GM12878 (cell line): ENCODE measurements at regions not wholly inside any gene's neighbourhood (a gene's known extent, or its start where the extent isn't known, plus 50 kb on each side); places are given as distances from the start of the nearest gene placed in this dataset.

Experiments
- ATAC-seq: fragments of 200-7000 bp; cut with Tn5 transposase; 3 replicates; pipeline ENCODE4 v1.9.1; 2020; ENCODE audit warnings: mild to moderate bottlenecking, moderate library complexity
- BruUV-seq: library from RNA; stranded (reverse); fragments of 400-500 nt; replicated peaks from 2 replicates; lab custom pipeline; 2021; lab: Mats Ljungman, UMichigan
- CTCF ChIA-PET: fragments of 300-600 bp; sonication (Branson Sonifier 250); formaldehyde crosslinking; extraction: SDS; loops from one replicate; lab custom pipeline; 2021; ENCODE audit warnings: inconsistent platforms; lab: Yijun Ruan, JAX
- POLR2A ChIA-PET: fragments of 350-600 bp; formaldehyde crosslinking; extraction: SDS; loops from one replicate; lab custom pipeline; 2021; ENCODE audit warnings: inconsistent platforms; lab: Charles Lee
- RAD21 ChIA-PET: fragments of 300-600 bp; sonication (Branson Sonifier 250); formaldehyde crosslinking; loops from one replicate; lab custom pipeline; 2023; ENCODE audit warnings: antibody characterized with exemption; ENCODE audit not compliant: unreplicated experiment; lab: Charles Lee
- SMC1A ChIA-PET: fragments of 300-600 bp; sonication (Branson Sonifier 250); formaldehyde crosslinking; loops from one replicate; lab custom pipeline; 2023; ENCODE audit not compliant: unreplicated experiment, uncharacterized antibody; lab: Charles Lee
- DNase-seq: peaks from one replicate; pipeline ENCODE4 v3.0.0-alpha.2; 2011; ENCODE audit warnings: low read depth, low spot score
- FAIRE-seq: peaks from 3 replicates; lab custom pipeline; 2011; peaks lifted over from hg19 to GRCh38; lab: Jason Lieb, UNC
- H2AFZ ChIP-seq: 2 replicates; pipeline ENCODE4 v1.6.0; 2011; ENCODE audit warnings: low read depth, low read length, control low read depth; ENCODE audit not compliant: control insufficient read depth
- H3K27ac ChIP-seq: 2 replicates; pipeline ENCODE4 v1.5.1; 2011; ENCODE audit warnings: control low read depth; ENCODE audit not compliant: control insufficient read depth, insufficient read depth
- H3K27me3 ChIP-seq, 2 experiments: replicated peaks in 1 of 2; 2 replicates each; pipeline versions ENCODE4 v1.6.0 to v1.6.1; 2011; ENCODE audit warnings: low read length in 1 of 2; ENCODE audit not compliant: control insufficient read depth in 2 of 2, insufficient read depth in 2 of 2
- H3K36me3 ChIP-seq, 2 experiments: 2 replicates each; pipeline ENCODE4 v1.5.1; 2011; ENCODE audit warnings: low read length in 1 of 2; ENCODE audit not compliant: control insufficient read depth in 2 of 2, insufficient read depth in 2 of 2
- H3K4me1 ChIP-seq: 2 replicates; pipeline ENCODE4 v1.6.1; 2011; ENCODE audit warnings: mild to moderate bottlenecking, low read length, moderate library complexity, mixed read lengths; ENCODE audit not compliant: control insufficient read depth, insufficient read depth
- H3K4me2 ChIP-seq: 2 replicates; pipeline ENCODE4 v1.6.0; 2011; ENCODE audit warnings: control low read depth; ENCODE audit not compliant: control insufficient read depth, insufficient read depth
- H3K4me3 ChIP-seq: fragments of 200-600 bp; sonication (generic); 2 replicates; pipeline ENCODE4 v1.5.1; 2016
- H3K79me2 ChIP-seq: 2 replicates; pipeline ENCODE4 v1.6.0; 2011; ENCODE audit warnings: low read length; ENCODE audit not compliant: control insufficient read depth, insufficient read depth
- H3K9ac ChIP-seq: 2 replicates; pipeline ENCODE4 v1.8.0; 2011; ENCODE audit warnings: low read length, control low read depth, mixed read lengths; ENCODE audit not compliant: control insufficient read depth, insufficient read depth
- H3K9me3 ChIP-seq: replicated peaks from 3 replicates; pipeline ENCODE4 v1.5.1; 2011; ENCODE audit warnings: mild to moderate bottlenecking, low read length; ENCODE audit not compliant: control insufficient read depth, insufficient read depth
- H4K20me1 ChIP-seq: 2 replicates; pipeline ENCODE4 v1.6.0; 2011; ENCODE audit not compliant: control insufficient read depth, insufficient read depth
- ATF3 ChIP-seq: IDR thresholded peaks from 2 replicates; pipeline ENCODE4 v1.6.1; 2011; ENCODE audit warnings: low read depth, mild to moderate bottlenecking, low read length, moderate library complexity, borderline replicate concordance; ENCODE audit errors: extremely low read depth
- BCLAF1 ChIP-seq: fragments of 450-650 bp; IDR thresholded peaks from 2 replicates; pipeline ENCODE4 v1.6.1; 2017; ENCODE audit warnings: antibody characterized with exemption, mild to moderate bottlenecking, moderate library complexity
- CREM ChIP-seq: IDR thresholded peaks from 2 replicates; pipeline ENCODE4 v1.6.1; 2014; ENCODE audit warnings: antibody characterized with exemption, low read depth
- MYC ChIP-seq: IDR thresholded peaks from 2 replicates; pipeline ENCODE4 v1.6.1; 2011; ENCODE audit warnings: mild to moderate bottlenecking, low read length, moderate library complexity, inconsistent platforms; ENCODE audit not compliant: insufficient read depth, insufficient replicate concordance, insufficient read length, severe bottlenecking
- RAD51 ChIP-seq: fragments of 450-650 bp; IDR thresholded peaks from 2 replicates; pipeline ENCODE4 v1.6.1; 2016; ENCODE audit warnings: moderate library complexity, mild to moderate bottlenecking, inconsistent platforms
- RBBP5 ChIP-seq: fragments of 200-600 bp; sonication (generic); conservative IDR thresholded peaks from 2 replicates; pipeline ENCODE4 v1.6.1; 2016
- RELB ChIP-seq: fragments of 450-650 bp; IDR thresholded peaks from 2 replicates; pipeline ENCODE4 v1.6.1; 2017; ENCODE audit warnings: low read depth, mild to moderate bottlenecking, moderate library complexity
- ZNF217 ChIP-seq: fragments of 450-650 bp; IDR thresholded peaks from 2 replicates; pipeline ENCODE4 v1.6.1; 2017; ENCODE audit warnings: antibody characterized with exemption, mild to moderate bottlenecking
- WGBS: methylation state at CpG from one replicate; pipeline ENCODE4 v1.1.6; 2016; ENCODE audit warnings: low lambda C conversion rate; ENCODE audit not compliant: insufficient replicate concordance, insufficient coverage; ENCODE audit errors: missing lambda C conversion rate; 5-methylcytosine and 5-hydroxymethylcytosine counted together
- in situ Hi-C: fragments of 300-500 bp; cut with MboI; formaldehyde crosslinking; loops from 9 replicates; pipeline ENCODE4 v1.14.3; 2018; ENCODE audit warnings: mixed read lengths
- intact Hi-C: fragments of 100-400 bp; cut with micrococcal nuclease; formaldehyde crosslinking; loops from one replicate; pipeline ENCODE4 v1.14.2; 2022; ENCODE audit not compliant: unreplicated experiment

- WGBS = 96% methylated on average over 4 of the region's 4 CpGs
- DNase-seq (no peak), ATAC-seq (no peak)
- TF ChIP-seq RAD51 = no peak
- TF ChIP-seq, all 136 proteins: peak for 0
- peaks cover 8% of the 10 kb centered on the region; the same call in 1 of the 2 replicates for H3K4me1 ChIP-seq
- no peak overlapping the region for H2AFZ ChIP-seq
- no peak overlapping the region for H3K9ac ChIP-seq
- BruUV-seq = no TSS peak
- no peak overlapping the region for H3K4me3 ChIP-seq
- RAD21 ChIA-PET = no interaction called here
- no peaks in the 10 kb centered on the region; a peak in 1 of 4 replicates for H3K27me3 ChIP-seq
- H3K36me3 ChIP-seq = no peaks in the 10 kb centered on the region
- intact Hi-C loops = no loop called here
- H4K20me1 ChIP-seq = no peaks in the 10 kb centered on the region
- no peak overlapping the region for H3K27ac ChIP-seq
- CTCF ChIA-PET = interaction anchor here (1.9 kb wide), 1 partner anchor 11 kb away, joined by 5 read pairs; no protein-coding TSS in a partner anchor
- no peak overlapping the region for H3K4me2 ChIP-seq
- POLR2A ChIA-PET = interaction anchor here (0.6 kb wide), 1 partner anchor 12 kb away, joined by 4 read pairs; no protein-coding TSS in a partner anchor
- FAIRE-seq = no peak
- H3K79me2 ChIP-seq = no peaks in the 10 kb centered on the region
- H3K9me3 ChIP-seq = no peaks in the 10 kb centered on the region
- in situ Hi-C loops = no loop called here
- SMC1A ChIA-PET = interaction anchor here (0.7 to 2.7 kb wide), 2 partner anchors 11 to 145 kb away, joined by 3 to 14 read pairs; no protein-coding TSS in a partner anchor
Observed at GRCh38 chr20:17868151-17868550, 100.4 kb downstream of the SNX5 start.

- BruUV-seq = no TSS peak
- ChIA-PET SMC1A (interaction anchor here (0.6 to 2.7 kb wide), 4 partner anchors 10 to 185 kb away, joined by 3 to 14 read pairs (median 3); partner anchors contain the start of gene RRBP1), RAD21 (interaction anchor here (1.4 to 1.5 kb wide), 2 partner anchors 10 to 30 kb away, joined by 3 to 5 read pairs; no protein-coding TSS in a partner anchor), CTCF (interaction anchor here (0.9 kb wide), 1 partner anchor 10 kb away, joined by 3 read pairs; no protein-coding TSS in a partner anchor), POLR2A (interaction anchor here (0.5 kb wide), 1 partner anchor 33 kb away, joined by 4 read pairs; no protein-coding TSS in a partner anchor)
- WGBS = 48% methylated on average over 10 of the region's 10 CpGs
- no peak for TF ChIP-seq CREM
- no peak for TF ChIP-seq RBBP5
- TF ChIP-seq ATF3 = no peak
- TF ChIP-seq MYC = no peak
- no peak for TF ChIP-seq BCLAF1
- no peak for TF ChIP-seq ZNF217
- no peak for TF ChIP-seq RELB
- Histone ChIP-seq H3K9ac (no peak overlapping the region), H3K4me2 (no peak overlapping the region), H3K4me1 (peaks cover 5% of the 10 kb centered on the region; the same call in 1 of the 2 replicates), H3K36me3 (no peaks in the 10 kb centered on the region), H3K27me3 (no peaks in the 10 kb centered on the region; a peak in 1 of 4 replicates), H2AFZ (no peak overlapping the region), H3K79me2 (no peaks in the 10 kb centered on the region), H3K9me3 (no peaks in the 10 kb centered on the region), H4K20me1 (no peaks in the 10 kb centered on the region), H3K27ac (no peak overlapping the region), H3K4me3 (no peak overlapping the region)
- DNase-seq = no peak
- in situ Hi-C loops (no loop called here), intact Hi-C loops (no loop called here)
- no peak for FAIRE-seq
- ATAC-seq = no peak
Observed at GRCh38 chr20:17867131-17867925, 101.3 kb downstream of the SNX5 start.
